ENCODE measurements at regions not wholly inside any gene's neighbourhood (a gene's known extent, or its start where the extent isn't known, plus 50 kb on each side); places are given as distances from the start of the nearest gene placed in this dataset.

DNA sequence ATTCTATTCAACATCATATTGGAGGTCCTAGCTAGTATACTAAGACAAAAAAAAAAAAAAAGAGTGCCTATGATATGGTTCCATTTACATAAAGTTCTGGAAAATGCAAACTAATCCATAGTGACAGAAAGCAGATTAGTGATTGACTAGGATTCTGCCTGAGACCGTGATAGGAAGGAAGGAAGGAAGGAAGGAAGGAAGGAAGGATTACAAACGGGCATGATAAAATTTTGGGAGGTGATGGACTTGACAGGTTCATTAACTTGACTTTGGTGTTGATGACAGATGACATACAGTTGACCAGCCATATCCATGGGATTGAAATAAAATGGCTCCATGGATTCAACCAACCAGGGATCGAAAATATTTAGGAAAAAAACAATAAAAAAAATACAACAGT, 79.1 kb upstream of the MAN2A1 start:
- H3K36me3 Mint-ChIP-seq (ENCODE audit: low read depth) = no peaks in the 10 kb centered on the region
- ATAC-seq (ENCODE audit: low read depth) = no peak
- H3K27ac Mint-ChIP-seq = no peak overlapping the region
- no peak overlapping the region for H3K4me3 Mint-ChIP-seq
- no peaks in the 10 kb centered on the region for H3K9me3 Mint-ChIP-seq
- peaks cover under 1% of the 10 kb centered on the region for H3K27me3 Mint-ChIP-seq
- H3K4me1 Mint-ChIP-seq = no peaks in the 10 kb centered on the region
- TF ChIP-seq CTCF (IDR thresholded peaks at IDR 0.05) = no peak
- ChIA-PET POLR2A (no interaction called here), CTCF (no interaction called here)
- intact Hi-C loops (cut with micrococcal nuclease) = no loop called here
- no peak for DNase-seq

- no peak for ATAC-seq (ENCODE audit: low read depth)
- ChIA-PET POLR2A (interaction anchor here (0.6 kb wide), 1 partner anchor 24 kb away, joined by 6 read pairs; no protein-coding TSS in a partner anchor), CTCF (no interaction called here)
- Mint-ChIP-seq H3K36me3 (ENCODE audit: low read depth) (no peaks in the 10 kb centered on the region), H3K27me3 (peaks cover 14% of the 10 kb centered on the region), H3K4me1 (no peaks in the 10 kb centered on the region), H3K27ac (no peak overlapping the region), H3K9me3 (no peaks in the 10 kb centered on the region), H3K4me3 (no peak overlapping the region)
- TF ChIP-seq CTCF (IDR thresholded peaks at IDR 0.05) = no peak
- intact Hi-C loops (cut with micrococcal nuclease) = no loop called here
- no peak for DNase-seq
These were observed 84.5 kb upstream of the MAN2A1 start for GRCh38 chr5:109605207-109605730.

- no peak for TF ChIP-seq CTCF (IDR thresholded peaks at IDR 0.05)
- Mint-ChIP-seq H3K9me3 (no peaks in the 10 kb centered on the region), H3K27me3 (peaks cover 14% of the 10 kb centered on the region), H3K27ac (no peak overlapping the region), H3K4me3 (no peak overlapping the region), H3K36me3 (ENCODE audit: low read depth) (no peaks in the 10 kb centered on the region), H3K4me1 (no peaks in the 10 kb centered on the region)
- CTCF ChIA-PET = no interaction called here
- ATAC-seq (ENCODE audit: low read depth) = no peak
- POLR2A ChIA-PET = interaction anchor here (0.6 kb wide), 1 partner anchor 23 kb away, joined by 6 read pairs; no protein-coding TSS in a partner anchor
- no peak for DNase-seq
- intact Hi-C loops (cut with micrococcal nuclease) = no loop called here
These were observed 85.0 kb upstream of the MAN2A1 start for GRCh38 chr5:109604758-109605157.

DNA sequence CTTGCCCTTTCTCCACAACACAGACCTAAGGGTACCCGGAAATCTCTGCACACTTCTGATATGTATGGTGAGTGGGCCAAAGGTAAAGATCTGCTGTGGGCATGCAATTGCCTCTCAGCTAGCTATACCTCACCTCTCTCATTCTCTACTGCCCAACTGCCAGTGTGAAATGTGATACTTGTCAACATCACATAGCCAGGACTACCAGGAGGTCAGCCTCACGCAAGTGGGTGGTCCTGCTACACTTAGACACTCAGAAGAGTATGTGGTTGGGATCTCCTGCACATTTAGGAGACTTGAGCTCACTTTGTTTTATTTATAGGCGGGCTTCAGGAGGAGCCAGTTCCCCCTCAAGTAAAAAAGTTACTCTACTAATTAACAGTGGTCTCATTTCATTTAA, 88.0 kb upstream of the MAN2A1 start:
- H3K27me3 Mint-ChIP-seq = peaks cover 14% of the 10 kb centered on the region
- H3K27ac Mint-ChIP-seq = no peak overlapping the region
- no peak overlapping the region for H3K4me3 Mint-ChIP-seq
- H3K36me3 Mint-ChIP-seq (ENCODE audit: low read depth) = no peaks in the 10 kb centered on the region
- ChIA-PET CTCF (no interaction called here), POLR2A (no interaction called here)
- TF ChIP-seq CTCF (IDR thresholded peaks at IDR 0.05) = no peak
- ATAC-seq (ENCODE audit: low read depth) (no peak), DNase-seq (no peak)
- intact Hi-C loops (cut with micrococcal nuclease) = no loop called here
- no peaks in the 10 kb centered on the region for H3K9me3 Mint-ChIP-seq
- H3K4me1 Mint-ChIP-seq = no peaks in the 10 kb centered on the region

- Mint-ChIP-seq H3K36me3 (ENCODE audit: low read depth) (no peaks in the 10 kb centered on the region), H3K27me3 (peaks cover 11% of the 10 kb centered on the region), H3K27ac (no peak overlapping the region), H3K4me3 (no peak overlapping the region), H3K9me3 (no peaks in the 10 kb centered on the region), H3K4me1 (no peaks in the 10 kb centered on the region)
- TF ChIP-seq CTCF (IDR thresholded peaks at IDR 0.05) = no peak
- intact Hi-C loops (cut with micrococcal nuclease) = no loop called here
- ChIA-PET POLR2A (no interaction called here), CTCF (no interaction called here)
- no peak for ATAC-seq (ENCODE audit: low read depth)
- DNase-seq = no peak
These were observed 91.8 kb upstream of the MAN2A1 start for GRCh38 chr5:109597893-109598292.

Data from activated B cell treated with CpG ODN at 0.5 μM for 24 hours (primary cell).